Dermis blood vessel endothelial cell (primary cell): ENCODE measurements at regions not wholly inside any gene's neighbourhood (a gene's known extent, or its start where the extent isn't known, plus 50 kb on each side); places are given as distances from the start of the nearest gene placed in this dataset.

Experiments
- DNase-seq: peaks from one replicate; pipeline ENCODE4 v3.0.0; 2010

- DNase-seq = no peak
Observed at GRCh38 chr16:9481747-9482730, 390.6 kb downstream of the HAPSTR1 start.

DNA sequence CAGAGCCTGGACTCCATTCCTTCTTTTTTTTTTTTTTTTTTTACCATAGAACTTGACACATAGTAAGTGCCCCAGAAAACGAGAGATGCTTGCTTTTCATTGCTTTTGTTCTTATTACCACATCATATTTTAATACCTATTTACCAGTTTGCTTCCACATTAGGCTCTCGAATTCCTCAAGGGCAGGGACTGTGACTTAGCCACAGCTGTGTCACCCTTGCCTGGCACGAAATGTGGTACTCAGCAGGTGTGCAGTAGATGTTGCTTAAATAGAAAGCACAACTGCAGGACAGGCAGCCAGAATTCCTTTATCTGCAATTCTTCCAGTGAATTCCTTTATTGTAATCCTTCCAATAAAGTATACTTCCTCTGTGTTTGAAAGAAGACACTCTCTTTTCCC, 393.0 kb downstream of the HAPSTR1 start:
- DNase-seq = no peak

DNA sequence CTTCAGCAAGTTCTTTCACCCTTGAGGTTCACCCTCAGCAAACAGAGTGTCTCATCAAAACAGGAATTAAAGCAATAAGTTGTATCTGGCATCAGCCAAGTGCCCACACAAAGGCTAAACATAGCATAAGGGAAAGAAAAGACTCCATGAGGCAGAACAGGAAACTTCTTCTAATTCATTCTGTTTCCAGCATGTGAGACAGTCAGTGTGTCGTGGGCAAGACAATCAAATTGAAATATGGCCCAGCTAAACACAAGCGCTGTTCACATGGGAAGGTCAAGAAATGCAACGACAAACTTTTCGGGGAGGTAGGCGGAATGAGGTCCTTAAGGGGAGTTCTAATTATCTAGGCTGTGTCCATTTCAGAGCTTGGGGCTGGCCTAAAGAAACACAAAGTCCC, 393.4 kb downstream of the HAPSTR1 start:
- DNase-seq = no peak

DNA sequence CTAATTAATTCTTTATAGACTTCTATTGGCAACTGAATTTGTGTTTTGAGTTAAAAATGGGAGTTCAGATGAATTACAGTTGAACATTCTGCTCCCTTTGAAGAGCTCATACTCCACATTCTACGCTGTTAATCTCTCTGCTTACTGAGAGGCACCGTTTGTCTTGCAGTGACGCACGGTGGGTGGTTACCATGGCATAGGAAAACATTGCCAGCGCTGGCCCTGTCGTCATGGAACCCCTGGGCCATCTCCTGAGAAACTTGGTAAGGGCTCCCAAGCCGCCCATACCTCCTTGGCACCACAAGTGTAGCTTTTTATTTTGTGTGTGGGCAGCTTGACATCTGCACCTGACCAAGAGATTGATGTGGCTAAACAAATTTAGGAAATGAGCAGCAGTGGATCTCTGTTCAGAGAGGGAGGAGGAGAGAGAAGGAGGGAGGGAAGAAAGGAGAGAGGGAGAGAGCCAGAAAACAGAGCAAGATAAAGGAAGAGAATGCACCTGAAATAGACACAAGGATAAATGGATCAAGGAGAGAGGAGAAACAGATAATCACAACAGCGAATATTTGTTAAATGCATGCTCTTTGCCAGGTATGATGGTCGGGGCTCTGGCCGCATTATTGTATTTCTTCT, 398.5 kb downstream of the HAPSTR1 start:
- DNase-seq = no peak

DNA sequence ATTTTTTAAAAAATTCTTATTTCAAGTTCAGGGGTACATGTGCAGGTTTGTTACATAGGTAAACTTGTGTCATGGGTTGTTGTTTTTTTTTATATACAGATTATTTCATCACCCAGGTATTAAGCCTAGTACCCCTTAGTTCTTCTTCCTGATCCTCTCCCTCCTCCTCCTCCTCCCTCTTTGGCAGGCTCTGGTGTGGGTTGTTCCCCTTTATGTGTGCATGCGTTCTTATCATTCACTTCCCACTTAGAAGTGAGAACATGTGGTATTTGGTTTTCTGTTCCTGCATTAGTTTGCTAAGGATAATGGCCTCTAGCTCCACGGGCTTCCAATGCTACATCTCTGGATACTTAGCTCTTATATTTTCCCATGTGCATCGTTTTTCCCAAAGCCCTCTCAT, 404.4 kb downstream of the HAPSTR1 start:
- no peak for DNase-seq

DNA sequence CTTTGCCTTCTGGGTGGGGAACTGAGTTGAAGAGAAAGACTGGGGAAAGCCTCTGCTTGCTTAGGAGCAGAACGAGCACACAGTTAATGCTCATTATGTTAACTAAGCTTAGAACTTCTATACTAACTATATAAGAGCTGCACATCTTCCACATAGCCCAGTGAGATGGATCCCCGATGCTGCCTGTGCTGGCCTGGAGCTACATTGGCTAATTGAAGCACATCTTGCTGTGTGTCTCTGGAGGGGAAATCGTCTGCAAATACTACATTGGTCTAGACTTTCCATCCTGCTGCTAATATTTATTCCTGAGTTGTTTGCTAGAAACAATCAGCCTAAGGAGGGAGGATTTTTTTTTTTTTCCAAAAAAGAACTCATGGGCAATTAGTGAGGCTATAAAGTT, 406.3 kb downstream of the HAPSTR1 start:
- DNase-seq = no peak

DNA sequence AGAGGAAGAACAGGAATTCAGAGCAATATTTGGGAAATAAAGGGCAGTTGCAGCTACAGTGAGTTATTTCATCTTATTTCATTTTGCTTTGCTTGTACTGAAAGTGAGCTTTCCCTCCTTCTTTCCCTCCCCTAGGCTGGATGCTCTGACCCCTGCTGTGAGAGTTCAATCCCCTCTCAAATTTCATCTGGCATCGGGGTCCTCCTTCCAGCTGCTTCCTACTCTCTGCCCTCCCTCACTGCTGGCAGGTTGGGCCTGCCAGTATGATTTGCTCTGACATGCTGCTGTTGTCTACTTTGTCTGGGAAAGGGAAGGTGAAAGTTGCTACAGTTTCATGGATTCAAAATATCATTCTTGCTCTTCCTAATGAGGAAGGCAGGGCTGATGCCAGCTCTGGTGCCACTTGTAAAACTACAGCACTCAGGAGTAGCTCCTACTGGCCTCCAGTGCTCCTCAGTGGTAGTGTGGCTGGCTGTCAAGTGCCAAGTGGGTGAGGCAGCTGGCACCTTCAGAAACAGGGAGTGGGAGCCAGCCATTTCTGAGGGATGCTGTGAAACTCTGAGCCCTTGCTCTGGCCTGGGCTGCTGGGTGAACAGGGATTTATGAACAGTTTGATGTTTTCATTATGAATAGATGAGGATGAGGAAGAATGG, 408.6 kb downstream of the HAPSTR1 start:
- DNase-seq = no peak

- DNase-seq = no peak
Observed at GRCh38 chr16:9500872-9501271, 409.4 kb downstream of the HAPSTR1 start.

GRCh38 chr16:9503251-9503984, 412.0 kb downstream of the HAPSTR1 start:
- no peak for DNase-seq

GRCh38 chr16:9508328-9508936, 417.0 kb downstream of the HAPSTR1 start:
- no peak for DNase-seq

DNA sequence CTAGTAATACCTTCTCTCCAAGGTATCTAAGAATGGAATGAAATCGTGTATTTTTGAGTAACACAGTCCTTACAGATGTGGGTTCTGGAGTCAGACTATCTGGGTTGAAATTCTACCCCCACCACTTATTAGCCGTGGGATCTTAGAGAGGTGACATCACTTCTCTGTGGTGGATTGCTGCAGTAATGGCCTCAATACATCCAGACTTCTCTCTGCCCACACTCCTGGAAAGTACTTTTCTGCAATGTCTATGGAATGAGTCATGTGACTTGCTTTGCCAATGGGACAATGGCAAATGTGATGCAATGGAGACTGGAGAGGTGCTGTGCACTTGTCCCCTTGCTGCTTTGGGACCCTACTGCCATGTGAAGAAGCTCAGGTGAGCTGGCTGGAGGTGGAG, 418.2 kb downstream of the HAPSTR1 start:
- no peak for DNase-seq

- no peak for DNase-seq
Observed at GRCh38 chr16:9511389-9511788, 419.9 kb downstream of the HAPSTR1 start.

GRCh38 chr16:9516444-9516843, 425.0 kb downstream of the HAPSTR1 start:
- DNase-seq = no peak

- no peak for DNase-seq
Observed at GRCh38 chr16:9518051-9518450, 426.6 kb downstream of the HAPSTR1 start.

GRCh38 chr16:9518581-9518980, 427.1 kb downstream of the HAPSTR1 start:
- DNase-seq = no peak

GRCh38 chr16:9521749-9522370, 430.4 kb downstream of the HAPSTR1 start:
- DNase-seq = no peak

DNA sequence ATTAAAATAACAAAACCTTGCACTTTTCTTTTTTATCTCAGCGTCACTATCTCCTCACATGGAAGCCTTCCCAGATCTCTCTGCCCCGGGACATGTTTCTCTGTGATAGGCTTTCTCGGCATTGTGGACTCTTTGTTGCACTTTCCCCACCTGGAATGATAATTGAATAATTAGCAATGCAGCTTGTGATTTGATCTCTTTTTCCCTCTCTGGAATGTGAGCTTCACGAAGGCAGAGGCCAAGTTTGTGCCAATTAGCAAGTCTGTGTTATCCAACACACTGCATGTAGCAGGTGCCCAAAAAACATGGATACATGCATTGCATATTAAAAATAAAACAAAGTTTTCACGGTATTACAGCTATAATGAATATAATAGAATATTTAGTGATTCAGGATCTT, 431.2 kb downstream of the HAPSTR1 start:
- no peak for DNase-seq

GRCh38 chr16:9523994-9524393, 432.6 kb downstream of the HAPSTR1 start:
- DNase-seq = no peak

- no peak for DNase-seq
Observed at GRCh38 chr16:9525037-9525436, 433.6 kb downstream of the HAPSTR1 start.

GRCh38 chr16:9526791-9527190, 435.3 kb downstream of the HAPSTR1 start:
- no peak for DNase-seq

GRCh38 chr16:9527976-9528375, 436.5 kb downstream of the HAPSTR1 start:
- no peak for DNase-seq

- DNase-seq = no peak
Observed at GRCh38 chr16:9528511-9529079, 437.2 kb downstream of the HAPSTR1 start.
